ENCODE measurements at regions not wholly inside any gene's neighbourhood (a gene's known extent, or its start where the extent isn't known, plus 50 kb on each side); places are given as distances from the start of the nearest gene placed in this dataset.

GRCh38 chr4:132824761-132825160, 324.3 kb upstream of the PCDH10 start:
- Histone ChIP-seq H3K27me3 (ENCODE audit: insufficient read depth, low read length) (no peaks in the 10 kb centered on the region), H3K4me2 (ENCODE audit: insufficient read depth, insufficient read length, low read length) (no peak overlapping the region), H4K91ac (ENCODE audit: insufficient read length, low read depth, low read length) (no peak overlapping the region), H3K18ac (ENCODE audit: insufficient read length, low read depth, low read length) (no peak overlapping the region), H2BK120ac (ENCODE audit: low read depth, low read length, poor library complexity, severe bottlenecking) (no peak overlapping the region), H3K4ac (ENCODE audit: low read depth, low read length) (no peak overlapping the region), H3K23me2 (ENCODE audit: insufficient read length, low read depth, low read length, poor library complexity, severe bottlenecking) (no peaks in the 10 kb centered on the region), H4K8ac (replicated peaks; ENCODE audit: insufficient read length, low read depth, low read length) (no peak overlapping the region), H3K9me3 (ENCODE audit: control insufficient read depth, low read depth, low read length) (no peaks in the 10 kb centered on the region), H3K23ac (ENCODE audit: insufficient read length, low read depth, low read length) (no peak overlapping the region), H2BK15ac (ENCODE audit: low read depth, low read length) (no peak overlapping the region), H3K9ac (ENCODE audit: extremely low read depth, insufficient read length, low read length) (no peak overlapping the region), H4K5ac (ENCODE audit: insufficient read length, low read depth, low read length) (no peak overlapping the region), H3T11ph (ENCODE audit: low read length) (no peak overlapping the region), H3K79me2 (ENCODE audit: insufficient read depth, low read length) (no peaks in the 10 kb centered on the region), H4K20me1 (ENCODE audit: control insufficient read depth, insufficient read depth, insufficient read length) (no peaks in the 10 kb centered on the region), H3K4me1 (ENCODE audit: insufficient read depth, low read length) (no peaks in the 10 kb centered on the region), H2AK5ac (ENCODE audit: insufficient read length, low read length) (no peak overlapping the region), H3K14ac (ENCODE audit: insufficient read depth, low read length) (no peak overlapping the region), H2BK5ac (ENCODE audit: insufficient read length, low read length) (no peak overlapping the region), H2BK20ac (ENCODE audit: low read depth, low read length, poor library complexity, severe bottlenecking) (no peak overlapping the region), H2BK12ac (ENCODE audit: insufficient read length, low read depth, low read length) (no peak overlapping the region), H2AFZ (ENCODE audit: low read length) (no peak overlapping the region), H3K56ac (ENCODE audit: insufficient read length, low read depth, low read length) (no peak overlapping the region), H3K27ac (ENCODE audit: insufficient read length, low read depth, low read length) (no peak overlapping the region), H3K79me1 (ENCODE audit: insufficient read depth, low read depth, low read length, poor library complexity, severe bottlenecking) (no peaks in the 10 kb centered on the region)
- Mint-ChIP-seq H3K9me3 (no peaks in the 10 kb centered on the region), H3K4me1 (no peaks in the 10 kb centered on the region), H3K4me3 (no peak overlapping the region), H3K27ac (no peak overlapping the region), H3K27me3 (ENCODE audit: low read depth) (no peaks in the 10 kb centered on the region), H3K36me3 (ENCODE audit: insufficient read depth in 1 of 3, low read depth in 3 of 3) (no peaks in the 10 kb centered on the region)
- no CpG with 5 or more reads among the region's 8 CpGs for WGBS (ENCODE audit: extremely low coverage, insufficient read length, low lambda C conversion rate)
- DNase-seq: no peak
- TF ChIP-seq, protein P1, sequence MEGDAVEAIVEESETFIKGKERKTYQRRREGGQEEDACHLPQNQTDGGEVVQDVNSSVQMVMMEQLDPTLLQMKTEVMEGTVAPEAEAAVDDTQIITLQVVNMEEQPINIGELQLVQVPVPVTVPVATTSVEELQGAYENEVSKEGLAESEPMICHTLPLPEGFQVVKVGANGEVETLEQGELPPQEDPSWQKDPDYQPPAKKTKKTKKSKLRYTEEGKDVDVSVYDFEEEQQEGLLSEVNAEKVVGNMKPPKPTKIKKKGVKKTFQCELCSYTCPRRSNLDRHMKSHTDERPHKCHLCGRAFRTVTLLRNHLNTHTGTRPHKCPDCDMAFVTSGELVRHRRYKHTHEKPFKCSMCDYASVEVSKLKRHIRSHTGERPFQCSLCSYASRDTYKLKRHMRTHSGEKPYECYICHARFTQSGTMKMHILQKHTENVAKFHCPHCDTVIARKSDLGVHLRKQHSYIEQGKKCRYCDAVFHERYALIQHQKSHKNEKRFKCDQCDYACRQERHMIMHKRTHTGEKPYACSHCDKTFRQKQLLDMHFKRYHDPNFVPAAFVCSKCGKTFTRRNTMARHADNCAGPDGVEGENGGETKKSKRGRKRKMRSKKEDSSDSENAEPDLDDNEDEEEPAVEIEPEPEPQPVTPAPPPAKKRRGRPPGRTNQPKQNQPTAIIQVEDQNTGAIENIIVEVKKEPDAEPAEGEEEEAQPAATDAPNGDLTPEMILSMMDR (conservative IDR thresholded peaks at IDR 0.05): no peak
